CD14-positive monocyte (primary cell): ENCODE measurements at regions not wholly inside any gene's neighbourhood (a gene's known extent, or its start where the extent isn't known, plus 50 kb on each side); places are given as distances from the start of the nearest gene placed in this dataset.

Experiments used
- DNase-seq, 3 donors: peaks; one replicate each; pipeline ENCODE4 v3.0.0-alpha.2; 2011 to 2022
- H2AFZ ChIP-seq: 2 replicates; pipeline ENCODE4 v1.6.0; 2012; ENCODE audit warnings: mild to moderate bottlenecking, low read depth, low read length, inconsistent platforms; ENCODE audit not compliant: insufficient read depth, poor library complexity, severe bottlenecking
- H3K27ac ChIP-seq, 2 donors: 1 replicate in 1 of 2; 2 replicates in 1 of 2; pipeline ENCODE4 v1.5.1; 2012 to 2013; ENCODE audit warnings: low read length in 2 of 2, control low read depth in 1 of 2, inconsistent platforms in 1 of 2, low read depth in 1 of 2, mild to moderate bottlenecking in 1 of 2
- H3K27me3 ChIP-seq, 2 donors: one replicate each; pipeline versions ENCODE4 v1.6.0 to v1.6.1; 2011 to 2013; ENCODE audit warnings: low read length in 2 of 2; ENCODE audit not compliant: control insufficient read depth in 2 of 2, insufficient read depth in 2 of 2
- H3K36me3 ChIP-seq, 2 donors: replicated peaks in 1 of 2; 1 replicate in 1 of 2; 2 replicates in 1 of 2; pipeline versions ENCODE4 v1.5.1 to v1.6.1; 2012 to 2013; ENCODE audit warnings: low read length in 2 of 2, control low read depth in 1 of 2, inconsistent platforms in 1 of 2, mild to moderate bottlenecking in 1 of 2; ENCODE audit not compliant: insufficient read depth in 2 of 2, control insufficient read depth in 1 of 2
- H3K4me1 ChIP-seq, 2 donors: 1 replicate in 1 of 2; 2 replicates in 1 of 2; pipeline versions ENCODE4 v1.5.1 to v1.6.1; 2012 to 2013; ENCODE audit warnings: low read length in 2 of 2, control low read depth in 1 of 2, inconsistent platforms in 1 of 2, mild to moderate bottlenecking in 1 of 2, moderate library complexity in 1 of 2; ENCODE audit not compliant: insufficient read depth in 2 of 2, control insufficient read depth in 1 of 2
- H3K4me2 ChIP-seq: replicated peaks from 2 replicates; pipeline ENCODE3; 2012; ENCODE audit warnings: low read length, moderate library complexity, mild to moderate bottlenecking; ENCODE audit not compliant: poor library complexity, severe bottlenecking; ENCODE audit errors: extremely low read depth
- H3K4me3 ChIP-seq, 3 experiments: fragments of 200-600 bp in 1 of 3; sonication (generic) in 1 of 3; replicated peaks in 1 of 3; 1 replicate in 2 of 3; 2 replicates in 1 of 3; pipeline ENCODE4 v1.5.1; 2011 to 2013; ENCODE audit warnings: low read length in 3 of 3, mild to moderate bottlenecking in 3 of 3, control low read depth in 2 of 3, low read depth in 2 of 3, inconsistent platforms in 1 of 3, moderate library complexity in 1 of 3
- H3K79me2 ChIP-seq: 2 replicates; pipeline ENCODE4 v1.6.0; 2012; ENCODE audit warnings: mild to moderate bottlenecking, control low read depth, inconsistent platforms, low read length, moderate library complexity; ENCODE audit not compliant: insufficient read depth
- H3K9ac ChIP-seq: 2 replicates; pipeline ENCODE4 v1.6.0; 2017; ENCODE audit warnings: low read length, mild to moderate bottlenecking; ENCODE audit not compliant: insufficient read depth, poor library complexity, severe bottlenecking
- H3K9me3 ChIP-seq, 2 donors: replicated peaks in 1 of 2; 1 replicate in 1 of 2; 2 replicates in 1 of 2; pipeline versions ENCODE4 v1.5.1 to v1.6.1; 2012 to 2013; ENCODE audit warnings: low read length in 2 of 2, control low read depth in 1 of 2; ENCODE audit not compliant: control insufficient read depth in 1 of 2, insufficient read depth in 1 of 2
- H4K20me1 ChIP-seq: 2 replicates; pipeline ENCODE4 v1.6.0; 2012; ENCODE audit warnings: mild to moderate bottlenecking, low read length, control low read depth, moderate library complexity; ENCODE audit not compliant: insufficient read depth
- H3K27ac Mint-ChIP-seq, 7 donors: one replicate each; pipeline ENCODE4 v1.8.0; 2020; ENCODE audit warnings: mild to moderate bottlenecking in 7 of 7, mixed read lengths in 7 of 7, moderate library complexity in 6 of 7, inconsistent platforms in 2 of 7
- H3K27me3 Mint-ChIP-seq, 3 donors: one replicate each; pipeline ENCODE4 v1.8.0; 2021 to 2022; ENCODE audit warnings: low read depth in 3 of 3, mild to moderate bottlenecking in 3 of 3, mixed read lengths in 3 of 3, moderate library complexity in 3 of 3, inconsistent platforms in 1 of 3
- H3K36me3 Mint-ChIP-seq, 2 donors: one replicate each; pipeline ENCODE4 v1.8.0; 2020; ENCODE audit warnings: mixed read lengths in 2 of 2, inconsistent platforms in 1 of 2, mild to moderate bottlenecking in 1 of 2
- H3K4me1 Mint-ChIP-seq: one replicate; pipeline ENCODE4 v1.8.0; 2020; ENCODE audit warnings: mild to moderate bottlenecking, mixed read lengths
- H3K4me3 Mint-ChIP-seq, 2 donors: one replicate each; pipeline ENCODE4 v1.8.0; 2020; ENCODE audit warnings: mild to moderate bottlenecking in 2 of 2, mixed read lengths in 2 of 2, moderate library complexity in 1 of 2
- H3K9me3 Mint-ChIP-seq, 7 donors: one replicate each; pipeline ENCODE4 v1.8.0; 2020 to 2022; ENCODE audit warnings: mixed read lengths in 7 of 7, mild to moderate bottlenecking in 6 of 7, moderate library complexity in 6 of 7, inconsistent platforms in 2 of 7
- CTCF ChIP-seq: fragments of 200-600 bp; IDR thresholded peaks from one replicate; pipeline ENCODE4 v1.8.0; 2022; ENCODE audit warnings: antibody characterized with exemption, mild to moderate bottlenecking
- WGBS: methylation state at CpG from one replicate; pipeline ENCODE4 v1.1.5; 2013; ENCODE audit warnings: missing lambda C conversion rate; ENCODE audit not compliant: insufficient coverage; 5-methylcytosine and 5-hydroxymethylcytosine counted together
- intact Hi-C, 2 donors: fragments of 100-400 bp; cut with micrococcal nuclease; formaldehyde crosslinking; loops; one replicate each; pipeline versions ENCODE4 v1.15.0 to v1.15.1; 2023

- H3K9ac ChIP-seq, result no peak overlapping the region
- H3K9me3 ChIP-seq, result no peaks in the 10 kb centered on the region
- H3K36me3 Mint-ChIP-seq, result no peaks in the 10 kb centered on the region
- no peak overlapping the region for H2AFZ ChIP-seq
- no peak overlapping the region for H3K4me3 Mint-ChIP-seq
- peaks cover 4 to 7% (median 5%) of the 10 kb centered on the region in 3 donors for H3K27me3 Mint-ChIP-seq
- peaks cover 0 to 5% of the 10 kb centered on the region in 2 donors for H3K4me1 ChIP-seq
- no peak overlapping the region for H3K27ac Mint-ChIP-seq
- no peak for DNase-seq
- intact Hi-C loops, result no loop called here
- H3K27ac ChIP-seq, result no peak overlapping the region
- TF ChIP-seq CTCF, result no peak
- WGBS, result 100% methylated on average over 1 of the region's 3 CpGs
- peaks cover 9% of the 10 kb centered on the region for H3K4me1 Mint-ChIP-seq
- no peak overlapping the region for H3K4me2 ChIP-seq
- no peak overlapping the region for H3K4me3 ChIP-seq
- no peaks in the 10 kb centered on the region for H3K9me3 Mint-ChIP-seq
- no peaks in the 10 kb centered on the region for H3K36me3 ChIP-seq
- H4K20me1 ChIP-seq, result no peaks in the 10 kb centered on the region
- no peaks in the 10 kb centered on the region for H3K79me2 ChIP-seq
- no peaks in the 10 kb centered on the region for H3K27me3 ChIP-seq
These were observed 89.4 kb upstream of the KCNJ15 start for GRCh38 chr21:38167345-38167744.

- no peaks in the 10 kb centered on the region for H3K27me3 ChIP-seq
- no peak overlapping the region for H3K4me3 Mint-ChIP-seq
These were observed 86.5 kb upstream of the KCNJ15 start for GRCh38 chr21:38170283-38170682.

More at GRCh38 chr21:38170283-38170682, 86.5 kb upstream of the KCNJ15 start:
- H3K9me3 Mint-ChIP-seq, result no peaks in the 10 kb centered on the region
- intact Hi-C loops, result loop anchor here in 1 of 2 donors (1.0 kb wide), 1 partner anchor 184 kb away; no protein-coding TSS in a partner anchor
- Histone ChIP-seq H3K4me1 (peaks cover 0 to 5% of the 10 kb centered on the region in 2 donors), H3K9ac (no peak overlapping the region), H3K9me3 (no peaks in the 10 kb centered on the region), H3K4me2 (no peak overlapping the region), H2AFZ (peak overlapping the region; percentile 48), H3K4me3 (no peak overlapping the region), H3K36me3 (no peaks in the 10 kb centered on the region), H3K27ac (no peak overlapping the region), H4K20me1 (no peaks in the 10 kb centered on the region), H3K79me2 (no peaks in the 10 kb centered on the region)
- peak; percentile 52 to 67 (median 65) for DNase-seq
- TF ChIP-seq CTCF, result peak; percentile 75
- H3K36me3 Mint-ChIP-seq, result no peaks in the 10 kb centered on the region
- H3K27ac Mint-ChIP-seq, result peak overlapping the region in 2 of 7 donors; percentile 18 to 37
- H3K27me3 Mint-ChIP-seq, result peaks cover 4 to 5% (median 4%) of the 10 kb centered on the region in 3 donors
- 43% methylated on average over 2 of the region's 2 CpGs for WGBS
- H3K4me1 Mint-ChIP-seq, result peaks cover 6% of the 10 kb centered on the region
